ENCODE measurements at regions not wholly inside any gene's neighbourhood (a gene's known extent, or its start where the extent isn't known, plus 50 kb on each side); places are given as distances from the start of the nearest gene placed in this dataset.

DNA sequence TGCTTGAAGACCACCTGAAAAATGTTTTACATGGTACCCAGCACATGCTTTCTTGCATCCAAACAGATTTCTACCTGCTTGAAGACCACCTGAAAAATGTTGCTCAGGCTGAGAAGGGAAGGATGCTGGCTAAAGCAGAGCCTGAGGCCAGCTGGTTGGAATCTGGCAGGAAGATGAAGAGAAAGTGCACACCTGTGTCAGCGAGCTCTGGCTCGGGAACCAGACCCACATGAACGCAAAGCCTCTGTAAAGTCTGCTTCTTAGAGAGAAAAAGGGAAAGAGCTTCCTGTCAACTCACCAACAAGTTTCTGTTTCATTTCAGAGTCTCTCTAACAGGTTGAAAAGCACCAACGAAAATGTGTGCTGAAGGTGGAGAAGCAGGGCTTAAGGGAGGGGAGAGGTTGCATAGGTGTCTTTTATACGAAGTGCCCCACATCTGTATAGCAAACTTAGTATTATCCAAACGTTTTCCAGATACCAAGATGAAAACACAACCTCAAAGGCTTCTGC lies 226.0 kb downstream of the TOX3 start:
- peaks cover 7% of the 10 kb centered on the region for H3K9me3 Mint-ChIP-seq (ENCODE audit: low read depth, unreplicated experiment)
- H3K4me3 Mint-ChIP-seq (ENCODE audit: low read depth, unreplicated experiment), result no peak overlapping the region
- DNase-seq, result no peak
- no TSS peak for BruUV-seq (replicated peaks)
- no peaks in the 10 kb centered on the region for H3K36me3 Mint-ChIP-seq (ENCODE audit: insufficient read depth, unreplicated experiment)
- H3K4me1 Mint-ChIP-seq (ENCODE audit: low read depth, unreplicated experiment), result no peaks in the 10 kb centered on the region
- H3K27ac Mint-ChIP-seq (ENCODE audit: unreplicated experiment), result no peak overlapping the region
- no peaks in the 10 kb centered on the region for H3K27me3 Mint-ChIP-seq (ENCODE audit: unreplicated experiment)
- intact Hi-C loops (cut with micrococcal nuclease; ENCODE audit: unreplicated experiment), result no loop called here
- CTCF ChIA-PET, result no interaction called here
- TF ChIP-seq, protein P1, sequence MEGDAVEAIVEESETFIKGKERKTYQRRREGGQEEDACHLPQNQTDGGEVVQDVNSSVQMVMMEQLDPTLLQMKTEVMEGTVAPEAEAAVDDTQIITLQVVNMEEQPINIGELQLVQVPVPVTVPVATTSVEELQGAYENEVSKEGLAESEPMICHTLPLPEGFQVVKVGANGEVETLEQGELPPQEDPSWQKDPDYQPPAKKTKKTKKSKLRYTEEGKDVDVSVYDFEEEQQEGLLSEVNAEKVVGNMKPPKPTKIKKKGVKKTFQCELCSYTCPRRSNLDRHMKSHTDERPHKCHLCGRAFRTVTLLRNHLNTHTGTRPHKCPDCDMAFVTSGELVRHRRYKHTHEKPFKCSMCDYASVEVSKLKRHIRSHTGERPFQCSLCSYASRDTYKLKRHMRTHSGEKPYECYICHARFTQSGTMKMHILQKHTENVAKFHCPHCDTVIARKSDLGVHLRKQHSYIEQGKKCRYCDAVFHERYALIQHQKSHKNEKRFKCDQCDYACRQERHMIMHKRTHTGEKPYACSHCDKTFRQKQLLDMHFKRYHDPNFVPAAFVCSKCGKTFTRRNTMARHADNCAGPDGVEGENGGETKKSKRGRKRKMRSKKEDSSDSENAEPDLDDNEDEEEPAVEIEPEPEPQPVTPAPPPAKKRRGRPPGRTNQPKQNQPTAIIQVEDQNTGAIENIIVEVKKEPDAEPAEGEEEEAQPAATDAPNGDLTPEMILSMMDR (IDR thresholded peaks at IDR 0.05; ENCODE audit: unreplicated experiment), result no peak

DNA sequence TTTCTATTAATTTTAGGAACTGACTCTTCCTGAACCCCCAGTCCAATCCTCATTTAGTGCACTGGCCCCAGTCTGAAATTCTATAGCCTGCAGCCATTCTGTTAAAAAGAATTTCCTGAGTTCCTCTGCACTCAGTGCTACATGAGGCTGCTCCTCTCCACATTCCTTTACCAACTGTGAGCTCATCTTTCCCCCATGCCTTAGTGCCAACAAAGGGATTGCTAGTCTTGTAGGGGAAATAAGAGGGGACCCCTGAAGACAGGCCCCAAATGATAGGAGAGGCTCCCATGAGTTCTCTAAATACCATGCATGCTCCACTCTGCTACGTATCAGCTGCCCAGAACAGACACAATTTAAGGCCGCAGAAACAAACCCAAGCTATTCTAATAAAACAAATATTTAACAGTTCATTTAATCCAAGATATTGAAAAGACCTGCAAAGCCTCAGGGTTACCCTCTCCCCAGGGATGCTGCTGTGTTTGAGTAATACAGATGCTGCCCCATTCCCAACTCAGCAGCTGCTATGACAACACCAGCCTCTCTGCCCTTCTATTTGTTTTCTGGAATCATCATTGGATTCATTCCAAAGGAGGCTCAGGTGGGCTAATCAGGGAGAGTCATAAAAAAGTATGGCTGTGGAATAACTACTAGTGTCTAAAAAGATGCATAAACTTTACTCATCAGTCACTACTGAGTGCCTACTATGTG lies 228.5 kb downstream of the TOX3 start:
- no peaks in the 10 kb centered on the region for H3K4me1 Mint-ChIP-seq (ENCODE audit: low read depth, unreplicated experiment)
- DNase-seq, result no peak
- CTCF ChIA-PET, result no interaction called here
- peaks cover 7% of the 10 kb centered on the region for H3K9me3 Mint-ChIP-seq (ENCODE audit: low read depth, unreplicated experiment)
- no peak overlapping the region for H3K27ac Mint-ChIP-seq (ENCODE audit: unreplicated experiment)
- intact Hi-C loops (cut with micrococcal nuclease; ENCODE audit: unreplicated experiment), result no loop called here
- H3K36me3 Mint-ChIP-seq (ENCODE audit: insufficient read depth, unreplicated experiment), result no peaks in the 10 kb centered on the region
- H3K4me3 Mint-ChIP-seq (ENCODE audit: low read depth, unreplicated experiment), result no peak overlapping the region
- H3K27me3 Mint-ChIP-seq (ENCODE audit: unreplicated experiment), result no peaks in the 10 kb centered on the region
- TF ChIP-seq, protein P1 (IDR thresholded peaks at IDR 0.05; ENCODE audit: unreplicated experiment), result no peak
- BruUV-seq (replicated peaks), result no TSS peak

DNA sequence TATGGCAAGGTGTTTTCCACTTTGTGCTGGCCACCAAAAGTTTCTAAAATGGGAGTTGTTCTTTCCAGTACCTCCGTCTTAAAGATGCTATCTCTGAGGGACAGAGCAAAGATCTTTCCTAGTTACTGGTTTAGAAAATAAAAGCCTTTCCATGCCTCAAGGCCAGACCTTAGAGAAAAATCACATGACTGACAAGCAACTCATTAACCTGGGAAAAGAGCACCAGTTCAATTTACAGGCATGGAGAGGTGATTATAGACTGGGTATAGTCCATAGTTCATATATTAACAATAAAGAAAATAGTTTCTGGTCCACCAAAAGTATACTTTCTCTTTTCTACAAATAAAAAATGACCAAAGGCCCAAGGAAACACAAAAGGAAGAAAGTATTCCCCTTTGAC lies 230.7 kb downstream of the TOX3 start:
- peaks cover 3% of the 10 kb centered on the region for H3K9me3 Mint-ChIP-seq (ENCODE audit: low read depth, unreplicated experiment)
- no TSS peak for BruUV-seq (replicated peaks)
- intact Hi-C loops (cut with micrococcal nuclease; ENCODE audit: unreplicated experiment), result no loop called here
- no peaks in the 10 kb centered on the region for H3K4me1 Mint-ChIP-seq (ENCODE audit: low read depth, unreplicated experiment)
- no peaks in the 10 kb centered on the region for H3K27me3 Mint-ChIP-seq (ENCODE audit: unreplicated experiment)
- CTCF ChIA-PET, result no interaction called here
- TF ChIP-seq, protein P1 (IDR thresholded peaks at IDR 0.05; ENCODE audit: unreplicated experiment), result no peak
- H3K36me3 Mint-ChIP-seq (ENCODE audit: insufficient read depth, unreplicated experiment), result no peaks in the 10 kb centered on the region
- H3K4me3 Mint-ChIP-seq (ENCODE audit: low read depth, unreplicated experiment), result no peak overlapping the region
- H3K27ac Mint-ChIP-seq (ENCODE audit: unreplicated experiment), result no peak overlapping the region
- DNase-seq, result no peak

DNA sequence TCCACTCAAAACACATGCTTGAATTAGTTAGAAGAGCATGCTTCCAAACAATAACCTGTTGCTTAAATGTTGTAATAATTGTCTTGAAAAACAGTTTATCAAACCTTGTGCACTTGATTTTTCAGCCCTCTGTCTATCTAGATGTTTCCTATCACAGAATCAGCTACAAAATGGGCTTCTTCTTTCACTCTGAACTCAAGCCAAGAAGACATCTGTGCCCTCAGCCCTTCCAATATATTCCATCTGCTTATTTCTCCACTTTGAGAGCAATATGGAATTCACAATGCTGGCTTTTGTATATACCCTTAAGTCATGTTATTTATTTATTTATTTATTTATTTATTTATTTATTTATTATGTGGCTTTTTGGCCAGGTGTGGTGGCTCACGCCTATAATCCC lies 234.2 kb downstream of the TOX3 start:
- no TSS peak for BruUV-seq (replicated peaks)
- TF ChIP-seq, protein P1 (IDR thresholded peaks at IDR 0.05; ENCODE audit: unreplicated experiment), result no peak
- CTCF ChIA-PET, result no interaction called here

More for the DNA sequence above, 234.2 kb downstream of the TOX3 start:
- Mint-ChIP-seq H3K9me3 (ENCODE audit: low read depth, unreplicated experiment) (no peaks in the 10 kb centered on the region), H3K4me1 (ENCODE audit: low read depth, unreplicated experiment) (peaks cover 32% of the 10 kb centered on the region), H3K4me3 (ENCODE audit: low read depth, unreplicated experiment) (no peak overlapping the region), H3K27ac (ENCODE audit: unreplicated experiment) (no peak overlapping the region), H3K27me3 (ENCODE audit: unreplicated experiment) (no peaks in the 10 kb centered on the region), H3K36me3 (ENCODE audit: insufficient read depth, unreplicated experiment) (peaks cover 9% of the 10 kb centered on the region)
- DNase-seq, result no peak
- intact Hi-C loops (cut with micrococcal nuclease; ENCODE audit: unreplicated experiment), result no loop called here

Data from Calu3 (cell line).